ENCODE measurements at regions not wholly inside any gene's neighbourhood (a gene's known extent, or its start where the extent isn't known, plus 50 kb on each side); places are given as distances from the start of the nearest gene placed in this dataset.

DNA sequence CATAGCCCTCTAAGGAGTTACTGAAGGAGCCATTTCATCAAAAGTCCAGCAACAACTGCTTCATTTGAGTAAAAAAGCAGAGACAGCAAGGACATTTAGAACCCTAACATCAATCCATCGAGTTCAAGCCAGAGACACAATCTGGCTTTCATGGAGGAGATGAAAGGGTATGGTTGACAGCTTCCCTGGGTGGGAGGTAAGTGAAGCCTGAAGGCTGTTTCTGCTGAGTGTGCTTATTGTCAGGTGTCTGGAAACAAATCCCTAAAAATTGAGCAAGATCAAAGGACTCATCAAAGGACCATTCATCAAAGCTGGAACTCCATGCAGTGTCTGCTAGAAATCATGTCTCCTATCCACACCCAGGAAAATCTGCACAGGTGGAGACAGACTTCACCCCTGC, 104.4 kb upstream of the CCDC196 start:
- H3K9me3 Mint-ChIP-seq: no peaks in the 10 kb centered on the region
- H3K4me1 Mint-ChIP-seq: peaks cover 4% of the 10 kb centered on the region
- DNase-seq: no peak
- no peak overlapping the region for H3K4me3 Mint-ChIP-seq
- H3K27ac Mint-ChIP-seq: no peak overlapping the region
- H3K27me3 Mint-ChIP-seq: no peaks in the 10 kb centered on the region
- no peaks in the 10 kb centered on the region for H3K36me3 Mint-ChIP-seq

DNA sequence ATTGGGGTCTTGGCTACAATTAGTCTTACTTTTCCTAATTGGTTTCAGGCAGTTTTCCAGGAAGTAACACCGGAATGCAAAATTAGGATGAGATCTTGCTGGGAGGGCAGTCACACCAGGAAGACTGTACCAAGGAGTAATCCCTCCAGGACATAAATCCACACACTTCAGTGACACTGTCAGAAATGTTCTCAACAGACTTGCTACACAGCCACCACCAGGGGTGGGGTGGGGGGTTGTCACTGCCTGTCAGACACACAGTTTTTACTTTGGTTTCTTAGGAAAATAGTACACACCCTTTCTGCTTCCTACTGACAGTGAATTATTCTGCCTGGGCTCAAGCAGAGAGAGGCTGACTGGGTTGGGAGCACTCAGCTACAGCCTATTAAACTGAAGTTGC, 102.9 kb upstream of the CCDC196 start:
- no peaks in the 10 kb centered on the region for H3K9me3 Mint-ChIP-seq
- no peak overlapping the region for H3K27ac Mint-ChIP-seq
- H3K27me3 Mint-ChIP-seq: no peaks in the 10 kb centered on the region
- H3K36me3 Mint-ChIP-seq: no peaks in the 10 kb centered on the region
- H3K4me1 Mint-ChIP-seq: peaks cover 4% of the 10 kb centered on the region
- no peak for DNase-seq
- H3K4me3 Mint-ChIP-seq: no peak overlapping the region

DNA sequence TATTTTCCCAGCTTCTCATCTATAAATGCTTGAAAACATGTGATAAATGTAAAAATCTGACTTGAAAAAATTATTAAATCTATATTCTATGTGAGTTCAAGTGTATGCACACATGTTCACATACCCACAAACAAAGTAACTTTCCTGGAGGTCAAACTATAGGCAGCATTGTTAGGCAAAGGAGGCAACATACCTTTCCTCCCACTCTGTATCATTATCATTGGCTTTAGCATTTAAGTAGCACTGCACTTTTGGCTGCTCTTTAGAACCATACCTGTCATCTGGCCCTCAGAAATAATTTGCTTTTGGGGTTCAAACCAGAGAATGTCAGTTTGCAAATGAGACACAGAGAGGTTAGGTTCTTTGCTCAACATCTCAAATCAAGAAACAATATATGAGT, 102.4 kb upstream of the CCDC196 start:
- Mint-ChIP-seq H3K27me3 (no peaks in the 10 kb centered on the region), H3K9me3 (no peaks in the 10 kb centered on the region), H3K4me3 (no peak overlapping the region), H3K36me3 (no peaks in the 10 kb centered on the region), H3K27ac (no peak overlapping the region), H3K4me1 (peaks cover 1% of the 10 kb centered on the region)
- no peak for DNase-seq

DNA sequence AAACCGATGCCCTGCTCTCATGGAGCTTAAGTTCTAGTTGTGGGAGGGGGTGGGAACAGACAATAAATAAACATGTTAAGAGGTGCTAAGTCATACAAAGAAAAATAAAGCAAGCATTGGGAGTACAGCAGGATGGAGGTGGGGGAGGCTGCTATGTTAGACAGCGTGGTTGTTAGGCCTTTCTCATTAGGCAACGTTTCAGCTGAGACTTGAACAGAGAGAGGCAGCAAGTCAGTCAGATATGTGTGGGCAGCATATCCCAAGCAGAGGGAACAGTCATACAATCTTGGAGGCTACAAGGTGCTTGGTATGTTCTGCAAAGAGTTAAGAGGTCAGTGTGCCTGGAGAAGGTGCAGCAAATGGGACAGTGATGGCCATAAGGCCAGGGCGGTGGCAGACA, 97.7 kb upstream of the CCDC196 start:
- H3K27me3 Mint-ChIP-seq: peaks cover 4% of the 10 kb centered on the region
- DNase-seq: no peak
- H3K9me3 Mint-ChIP-seq: no peaks in the 10 kb centered on the region
- H3K4me3 Mint-ChIP-seq: no peak overlapping the region
- no peaks in the 10 kb centered on the region for H3K4me1 Mint-ChIP-seq
- no peaks in the 10 kb centered on the region for H3K36me3 Mint-ChIP-seq
- no peak overlapping the region for H3K27ac Mint-ChIP-seq

DNA sequence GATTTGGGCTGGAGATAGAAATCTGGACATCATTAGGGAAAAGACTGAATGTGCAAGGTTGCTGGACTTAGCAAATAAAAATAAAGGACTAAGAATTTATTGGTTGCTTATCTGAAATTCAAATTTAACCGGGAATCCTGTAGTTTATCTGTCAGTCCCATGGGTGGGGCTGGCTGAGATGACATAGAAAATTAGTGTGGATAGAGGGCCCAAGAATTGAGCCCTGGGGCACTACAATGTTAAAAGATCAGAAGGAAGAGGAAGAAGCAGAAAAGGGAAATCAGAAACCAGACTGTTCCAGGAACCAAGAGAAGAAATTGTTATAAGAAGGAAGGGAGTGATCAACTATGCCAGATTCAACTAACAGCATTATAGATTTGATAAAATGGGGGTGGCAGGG, 96.7 kb upstream of the CCDC196 start:
- Mint-ChIP-seq H3K9me3 (no peaks in the 10 kb centered on the region), H3K36me3 (no peaks in the 10 kb centered on the region), H3K4me3 (no peak overlapping the region), H3K4me1 (no peaks in the 10 kb centered on the region), H3K27me3 (peaks cover 4% of the 10 kb centered on the region), H3K27ac (no peak overlapping the region)
- DNase-seq: no peak

DNA sequence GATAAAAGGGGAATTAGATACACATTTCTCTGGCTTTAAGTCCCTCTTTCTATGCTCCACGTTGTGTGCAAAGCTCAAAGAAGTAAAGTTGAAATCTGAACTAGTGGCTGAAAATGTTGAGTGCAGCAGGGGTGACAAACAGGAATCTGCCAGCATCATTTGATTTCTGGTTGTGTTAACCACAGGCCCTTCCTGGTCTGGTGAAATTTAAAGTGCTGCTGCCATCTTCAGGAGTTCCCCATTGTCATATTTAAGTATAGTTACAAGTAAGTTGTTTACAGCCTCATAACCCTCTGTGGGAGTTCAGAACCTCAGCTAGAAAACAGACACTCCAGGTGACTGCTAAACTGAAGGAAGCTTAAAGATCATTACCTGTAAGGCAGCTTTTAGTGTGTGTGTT, 90.9 kb upstream of the CCDC196 start:
- H3K27me3 Mint-ChIP-seq: peaks cover 4% of the 10 kb centered on the region

DNA sequence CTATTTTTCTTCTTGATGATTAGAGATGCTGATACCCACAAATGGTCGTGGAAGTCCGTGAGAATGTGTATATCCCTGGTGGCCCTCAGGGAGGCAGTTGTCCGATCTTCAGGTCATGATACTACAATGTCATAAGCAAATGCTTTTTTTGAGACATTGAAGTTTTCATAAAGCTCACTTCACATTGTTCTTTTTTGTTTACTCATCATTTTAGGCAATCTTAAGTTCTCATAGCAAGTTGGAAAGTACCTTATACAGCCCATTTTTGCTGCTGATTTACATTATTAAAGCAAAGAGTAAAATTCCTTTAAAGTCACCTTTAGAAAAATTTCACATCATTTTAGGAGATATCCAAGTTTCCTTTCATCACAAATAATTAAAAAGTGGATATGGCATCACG, 90.0 kb upstream of the CCDC196 start:
- no peak for DNase-seq
- H3K36me3 Mint-ChIP-seq: no peaks in the 10 kb centered on the region
- H3K4me1 Mint-ChIP-seq: peaks cover 14% of the 10 kb centered on the region
- peaks cover 4% of the 10 kb centered on the region for H3K27me3 Mint-ChIP-seq
- no peaks in the 10 kb centered on the region for H3K9me3 Mint-ChIP-seq
- no peak overlapping the region for H3K27ac Mint-ChIP-seq
- H3K4me3 Mint-ChIP-seq: no peak overlapping the region

More for the DNA sequence above, 90.9 kb upstream of the CCDC196 start:
- peaks cover 14% of the 10 kb centered on the region for H3K4me1 Mint-ChIP-seq
- H3K36me3 Mint-ChIP-seq: no peaks in the 10 kb centered on the region
- DNase-seq: peak; percentile 5
- no peak overlapping the region for H3K4me3 Mint-ChIP-seq
- H3K9me3 Mint-ChIP-seq: no peaks in the 10 kb centered on the region
- H3K27ac Mint-ChIP-seq: no peak overlapping the region

DNA sequence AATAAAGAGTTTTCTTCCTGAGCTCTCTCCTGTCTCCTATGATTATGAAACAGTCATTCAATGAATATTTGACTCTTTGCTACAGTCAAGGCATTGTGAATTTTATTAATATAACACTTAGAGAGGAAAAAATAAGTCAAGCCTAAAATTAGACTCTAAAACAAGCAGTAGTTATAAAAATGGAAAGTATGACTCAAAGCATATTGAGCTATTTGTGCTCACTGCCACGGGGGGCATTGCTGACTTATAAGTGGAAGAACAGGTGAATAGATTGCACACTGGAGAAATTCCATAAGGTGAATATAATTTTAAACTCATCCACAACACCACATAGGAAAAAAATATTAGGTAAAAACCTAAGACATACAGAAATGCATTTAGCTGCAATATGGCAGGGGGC, 87.7 kb upstream of the CCDC196 start:
- H3K27ac Mint-ChIP-seq: no peak overlapping the region
- no peaks in the 10 kb centered on the region for H3K27me3 Mint-ChIP-seq
- peaks cover 19% of the 10 kb centered on the region for H3K4me1 Mint-ChIP-seq
- DNase-seq: no peak
- no peak overlapping the region for H3K4me3 Mint-ChIP-seq
- H3K36me3 Mint-ChIP-seq: no peaks in the 10 kb centered on the region
- no peaks in the 10 kb centered on the region for H3K9me3 Mint-ChIP-seq

DNA sequence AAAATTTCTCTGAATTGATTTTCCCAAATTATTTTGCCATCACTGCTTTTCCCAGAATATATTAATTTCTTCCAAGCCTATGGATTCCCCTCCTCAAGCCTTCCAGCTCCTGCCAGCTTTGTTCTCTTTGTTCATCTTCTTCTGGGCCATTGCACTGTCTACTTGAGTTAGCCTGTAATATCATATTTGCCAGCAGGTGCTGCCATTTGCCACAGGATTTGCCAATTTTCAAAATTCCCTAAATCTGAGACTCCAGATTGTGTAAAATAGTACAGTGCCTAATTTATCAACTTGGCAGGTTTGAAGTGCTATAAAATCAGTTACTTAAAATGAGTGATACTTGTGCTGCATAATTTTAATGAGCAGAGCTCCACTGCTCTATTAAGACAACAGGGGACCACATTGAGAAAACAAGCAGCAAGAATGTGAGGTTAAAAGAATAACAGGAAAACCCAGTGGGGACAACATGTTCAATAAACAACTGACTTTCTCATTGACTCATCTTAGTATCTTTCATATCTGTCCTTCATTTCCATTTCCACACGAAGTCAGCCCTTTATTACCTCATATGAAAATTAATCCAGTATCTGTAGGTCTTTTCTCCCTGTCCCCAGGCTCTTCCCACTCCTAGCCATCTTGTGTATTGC, 84.6 kb upstream of the CCDC196 start:
- H3K4me1 Mint-ChIP-seq: peaks cover 13% of the 10 kb centered on the region
- no peak for DNase-seq
- no peaks in the 10 kb centered on the region for H3K27me3 Mint-ChIP-seq
- no peaks in the 10 kb centered on the region for H3K9me3 Mint-ChIP-seq
- H3K4me3 Mint-ChIP-seq: no peak overlapping the region
- H3K27ac Mint-ChIP-seq: no peak overlapping the region
- no peaks in the 10 kb centered on the region for H3K36me3 Mint-ChIP-seq

DNA sequence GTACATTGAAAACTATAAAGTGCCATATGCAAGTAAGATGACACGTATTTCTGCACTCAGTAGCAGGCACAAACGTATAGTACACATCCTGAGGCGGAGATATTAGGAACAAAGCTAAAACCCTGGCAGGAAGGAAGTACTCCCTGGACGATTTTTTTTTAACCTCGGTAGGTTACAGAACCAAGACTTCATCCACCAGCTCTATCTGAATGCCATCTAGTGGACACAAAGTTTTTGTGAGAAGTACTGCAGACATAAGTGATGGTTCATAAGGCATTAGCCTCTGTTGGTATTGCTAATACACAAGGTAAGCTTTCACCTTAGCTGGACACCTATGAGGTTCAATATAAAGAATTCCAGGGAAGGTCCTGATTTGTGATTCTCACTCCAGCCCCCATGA, 83.0 kb upstream of the CCDC196 start:
- Mint-ChIP-seq H3K27me3 (no peaks in the 10 kb centered on the region), H3K4me3 (no peak overlapping the region), H3K27ac (no peak overlapping the region)

DNA sequence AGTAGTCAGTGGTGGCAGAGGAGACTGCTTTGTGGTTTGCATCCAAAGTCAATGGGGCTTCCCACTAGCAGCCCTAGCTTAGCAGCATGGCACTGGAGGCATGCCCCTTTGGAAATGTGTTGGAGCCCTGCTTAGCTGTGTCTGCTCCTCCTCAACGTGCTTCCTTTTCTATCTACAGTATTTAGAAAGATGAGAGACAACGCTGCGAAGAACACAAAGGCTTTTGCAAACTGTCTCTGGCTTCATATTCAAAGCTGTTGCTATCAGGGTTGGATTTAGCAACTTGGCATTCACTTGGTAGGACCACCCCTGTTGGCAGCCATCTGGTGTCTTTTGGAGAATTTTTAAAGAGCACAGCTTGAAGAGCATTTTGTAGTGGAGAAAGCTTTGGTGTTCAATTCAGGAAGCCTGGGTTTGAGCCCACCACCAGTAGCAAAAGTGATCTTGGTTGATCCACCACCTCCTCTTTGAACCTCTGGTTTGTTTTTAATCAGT, 82.1 kb upstream of the CCDC196 start:
- Mint-ChIP-seq H3K9me3 (no peaks in the 10 kb centered on the region), H3K36me3 (no peaks in the 10 kb centered on the region), H3K4me3 (no peak overlapping the region), H3K27me3 (no peaks in the 10 kb centered on the region), H3K4me1 (peaks cover 5% of the 10 kb centered on the region), H3K27ac (no peak overlapping the region)
- no peak for DNase-seq

More for the DNA sequence above, 83.0 kb upstream of the CCDC196 start:
- Mint-ChIP-seq H3K4me1 (peaks cover 11% of the 10 kb centered on the region), H3K36me3 (no peaks in the 10 kb centered on the region), H3K9me3 (no peaks in the 10 kb centered on the region)
- DNase-seq: no peak

DNA sequence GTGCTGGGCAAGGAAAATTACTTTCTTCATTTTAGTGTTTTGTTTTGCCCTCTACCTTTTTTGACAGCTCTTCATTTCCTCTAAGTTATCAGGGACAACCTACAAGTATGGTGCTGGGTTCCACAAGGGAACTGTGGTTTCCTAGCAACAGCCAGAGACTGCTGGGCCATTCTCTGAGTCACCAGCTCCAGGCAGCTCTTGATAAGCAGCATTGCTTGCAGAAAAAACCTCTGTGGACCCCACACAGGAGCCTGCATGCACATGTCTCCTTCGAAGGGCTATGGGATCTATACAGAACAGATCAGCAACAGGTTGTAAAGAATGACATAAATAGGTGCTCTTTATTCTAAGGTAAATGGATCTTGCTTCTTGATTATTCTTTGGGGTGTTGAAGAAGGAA, 81.0 kb upstream of the CCDC196 start:
- Mint-ChIP-seq H3K36me3 (no peaks in the 10 kb centered on the region), H3K4me3 (no peak overlapping the region), H3K27me3 (no peaks in the 10 kb centered on the region), H3K9me3 (no peaks in the 10 kb centered on the region), H3K27ac (no peak overlapping the region), H3K4me1 (peaks cover 5% of the 10 kb centered on the region)
- DNase-seq: no peak

DNA sequence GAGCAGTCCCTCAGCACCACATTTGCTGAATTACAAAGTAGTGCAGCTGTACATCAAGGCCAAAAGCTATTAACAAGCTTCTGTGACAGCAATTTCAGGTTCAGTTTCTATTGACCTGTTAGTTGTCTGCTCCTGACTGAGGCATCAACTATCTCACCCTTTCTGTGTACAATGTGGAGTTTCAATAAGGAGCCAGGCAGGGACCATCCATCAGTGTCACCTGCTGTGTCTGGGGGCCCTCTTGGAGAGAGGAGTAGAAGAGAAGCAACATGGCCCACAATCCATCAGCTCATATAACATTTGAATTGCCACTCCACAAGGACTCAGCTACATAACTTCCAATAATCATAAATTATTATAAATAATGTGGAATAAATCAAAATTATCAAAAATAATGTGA, 72.3 kb upstream of the CCDC196 start:
- Mint-ChIP-seq H3K9me3 (no peaks in the 10 kb centered on the region), H3K27ac (no peak overlapping the region), H3K27me3 (no peaks in the 10 kb centered on the region), H3K36me3 (peaks cover 5% of the 10 kb centered on the region), H3K4me1 (no peaks in the 10 kb centered on the region), H3K4me3 (no peak overlapping the region)
- no peak for DNase-seq

DNA sequence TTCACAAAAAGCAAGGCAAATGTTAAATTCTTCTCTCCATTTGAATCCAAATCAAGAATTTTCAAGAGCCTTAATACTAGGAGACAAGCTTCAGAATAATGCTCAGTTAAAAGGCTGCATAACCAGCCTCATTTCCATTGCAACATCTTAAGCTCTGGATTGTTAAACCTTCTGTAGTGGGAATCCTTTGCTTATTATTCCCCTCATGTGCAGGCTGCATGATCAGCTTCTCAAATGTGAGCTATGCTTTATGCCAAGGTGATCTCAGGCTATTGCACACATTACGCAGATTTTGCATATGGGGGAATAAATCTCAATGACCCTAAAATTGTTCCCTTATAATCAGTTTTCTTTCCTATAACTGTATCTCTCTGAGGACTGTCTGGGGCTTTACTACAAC, 71.7 kb upstream of the CCDC196 start:
- no peak for DNase-seq
- Mint-ChIP-seq H3K9me3 (no peaks in the 10 kb centered on the region), H3K4me1 (no peaks in the 10 kb centered on the region), H3K27me3 (no peaks in the 10 kb centered on the region), H3K36me3 (peaks cover 5% of the 10 kb centered on the region), H3K4me3 (no peak overlapping the region), H3K27ac (no peak overlapping the region)

DNA sequence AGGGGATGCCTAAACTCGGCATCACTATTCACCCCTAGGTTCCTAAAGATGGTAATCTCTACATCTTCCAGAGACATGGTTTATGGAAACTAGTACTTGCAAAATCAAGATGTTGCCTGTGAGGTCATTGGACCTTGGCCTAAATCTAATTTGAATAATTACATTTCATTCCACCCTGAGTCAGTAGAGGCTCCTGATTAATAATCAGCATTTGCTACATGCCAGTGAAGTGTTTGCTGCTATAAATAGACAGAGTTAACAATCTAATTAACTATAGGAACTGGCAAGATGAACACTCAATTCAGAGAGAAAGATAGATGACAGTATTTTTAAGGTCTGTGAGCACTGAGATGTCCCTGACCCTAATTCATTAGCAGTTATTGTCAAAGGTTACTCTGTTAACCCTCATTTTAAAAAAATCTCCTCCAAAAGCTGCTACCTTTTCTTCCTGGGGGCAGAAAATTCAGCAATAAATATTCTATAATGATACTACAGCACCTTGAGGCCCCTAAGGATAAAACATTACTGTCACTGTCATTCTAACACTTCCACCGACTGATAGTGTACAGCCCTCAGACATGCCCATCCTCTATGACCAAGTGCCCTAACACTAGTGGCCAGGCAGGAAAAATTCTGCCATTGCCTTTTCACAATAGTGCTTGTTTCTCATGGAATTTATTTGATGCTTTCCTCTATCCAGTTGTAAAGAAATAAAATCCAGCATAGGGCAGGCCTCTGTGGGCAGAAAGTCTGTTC, 65.7 kb upstream of the CCDC196 start:
- H3K4me3 Mint-ChIP-seq: no peak overlapping the region
- H3K27ac Mint-ChIP-seq: no peak overlapping the region
- peaks cover 5% of the 10 kb centered on the region for H3K36me3 Mint-ChIP-seq
- no peaks in the 10 kb centered on the region for H3K27me3 Mint-ChIP-seq
- DNase-seq: no peak
- no peaks in the 10 kb centered on the region for H3K4me1 Mint-ChIP-seq
- no peaks in the 10 kb centered on the region for H3K9me3 Mint-ChIP-seq

Data from activated naive CD8-positive, alpha-beta T cell treated with anti-CD3 and anti-CD28 coated beads for 36 hours (primary cell).